OCI-LY7 (cell line): ENCODE measurements at regions not wholly inside any gene's neighbourhood (a gene's known extent, or its start where the extent isn't known, plus 50 kb on each side); places are given as distances from the start of the nearest gene placed in this dataset.

ENCODE experiments used
- EZH2phosphoT487 ChIP-seq: fragments of 200-600 bp; sonication (generic); IDR thresholded peaks from 2 replicates; pipeline ENCODE4 v1.6.1; 2018; ENCODE audit warnings: low read depth, borderline replicate concordance, mild to moderate bottlenecking, mixed run types, antibody characterized with exemption, low read length, moderate library complexity, mixed read lengths
- TF ChIP-seq, protein P1 (sequence below): fragments of 200-600 bp; sonication (generic); conservative IDR thresholded peaks from 2 replicates; pipeline ENCODE4 v1.5.1; 2014; ENCODE audit warnings: mild to moderate bottlenecking, antibody characterized with exemption, low read length, moderate library complexity, mixed read lengths

DNA sequence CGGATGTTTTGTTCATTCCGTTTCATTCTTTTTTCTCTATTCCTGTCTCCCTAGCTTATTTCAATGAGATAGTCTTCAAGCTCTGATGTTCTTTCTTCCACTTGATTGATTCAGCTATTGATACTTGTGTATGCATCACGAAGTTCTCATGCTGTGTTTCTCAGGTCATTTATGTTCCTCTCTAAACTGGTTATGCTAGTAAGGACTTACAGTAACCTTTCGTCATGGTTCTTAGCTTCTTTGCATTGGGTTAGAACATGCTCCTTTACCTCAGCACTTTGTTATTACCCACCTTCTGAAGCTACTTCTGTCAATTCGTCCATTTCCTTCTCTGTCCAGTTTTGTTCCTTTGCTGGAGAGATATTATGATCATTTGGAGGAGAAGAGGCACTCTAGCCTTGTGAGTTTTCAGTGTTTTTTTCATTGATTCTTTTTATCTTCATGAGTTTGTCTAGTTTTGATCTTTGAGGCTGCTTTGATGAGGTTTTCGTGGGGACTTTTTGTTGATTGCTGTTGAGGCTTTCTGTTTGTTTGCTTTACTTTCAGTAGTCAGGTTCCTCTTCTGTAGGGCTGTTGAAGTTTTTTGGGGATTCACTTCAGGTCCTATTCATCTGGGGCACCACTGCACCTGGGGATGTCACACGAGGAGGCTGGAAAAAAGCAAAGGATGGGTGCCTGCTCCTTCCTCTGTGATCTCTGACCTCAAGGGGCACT is 496.9 kb upstream of the LRRC7 start:
- TF ChIP-seq, protein P1, sequence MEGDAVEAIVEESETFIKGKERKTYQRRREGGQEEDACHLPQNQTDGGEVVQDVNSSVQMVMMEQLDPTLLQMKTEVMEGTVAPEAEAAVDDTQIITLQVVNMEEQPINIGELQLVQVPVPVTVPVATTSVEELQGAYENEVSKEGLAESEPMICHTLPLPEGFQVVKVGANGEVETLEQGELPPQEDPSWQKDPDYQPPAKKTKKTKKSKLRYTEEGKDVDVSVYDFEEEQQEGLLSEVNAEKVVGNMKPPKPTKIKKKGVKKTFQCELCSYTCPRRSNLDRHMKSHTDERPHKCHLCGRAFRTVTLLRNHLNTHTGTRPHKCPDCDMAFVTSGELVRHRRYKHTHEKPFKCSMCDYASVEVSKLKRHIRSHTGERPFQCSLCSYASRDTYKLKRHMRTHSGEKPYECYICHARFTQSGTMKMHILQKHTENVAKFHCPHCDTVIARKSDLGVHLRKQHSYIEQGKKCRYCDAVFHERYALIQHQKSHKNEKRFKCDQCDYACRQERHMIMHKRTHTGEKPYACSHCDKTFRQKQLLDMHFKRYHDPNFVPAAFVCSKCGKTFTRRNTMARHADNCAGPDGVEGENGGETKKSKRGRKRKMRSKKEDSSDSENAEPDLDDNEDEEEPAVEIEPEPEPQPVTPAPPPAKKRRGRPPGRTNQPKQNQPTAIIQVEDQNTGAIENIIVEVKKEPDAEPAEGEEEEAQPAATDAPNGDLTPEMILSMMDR: no peak
- TF ChIP-seq EZH2phosphoT487: no peak
